ENCODE measurements at regions not wholly inside any gene's neighbourhood (a gene's known extent, or its start where the extent isn't known, plus 50 kb on each side); places are given as distances from the start of the nearest gene placed in this dataset.

- no peak for TF ChIP-seq EZH2 (IDR thresholded peaks at IDR 0.05; ENCODE audit: insufficient read depth, poor library complexity, severe bottlenecking)
- TF ChIP-seq EZH2phosphoT487 (IDR thresholded peaks at IDR 0.05; ENCODE audit: insufficient read depth, low read depth): no peak
Measured at GRCh38 chr2:187854801-187855200, 300.6 kb upstream of the TFPI start.

Data from GM23248 (cell line).